ENCODE measurements at regions not wholly inside any gene's neighbourhood (a gene's known extent, or its start where the extent isn't known, plus 50 kb on each side); places are given as distances from the start of the nearest gene placed in this dataset.
"Not testable (repeated sequence)": the region's sequence is repeated elsewhere in the genome, so short reads cannot be mapped to it uniquely, and the experiment has no call there.

- no peak for DNase-seq (ENCODE audit: low read depth, low spot score)
- H3K27me3 ChIP-seq (ENCODE audit: insufficient read depth, insufficient read length) = no peaks in the 10 kb centered on the region
- no peak overlapping the region for H3K4me3 ChIP-seq (ENCODE audit: insufficient read length, low read depth)
- no peaks in the 10 kb centered on the region for H3K36me3 ChIP-seq (ENCODE audit: insufficient read depth, insufficient read length, low read length)
- H3K9ac ChIP-seq (ENCODE audit: insufficient read length, low read depth) = no peak overlapping the region
- H3K9me3 ChIP-seq (ENCODE audit: insufficient read depth, low read length) = peaks cover 10% of the 10 kb centered on the region; the same call in 1 of the 2 replicates
- H3K4me1 ChIP-seq (ENCODE audit: insufficient read depth, insufficient read length) = no peaks in the 10 kb centered on the region
- no peak for TF ChIP-seq YY1 (IDR thresholded peaks at IDR 0.05; ENCODE audit: insufficient read depth, insufficient read length)
- no peak for TF ChIP-seq ZNF274 (IDR thresholded peaks at IDR 0.05; ENCODE audit: low read depth, low read length)
- no peak for TF ChIP-seq SUZ12 (IDR thresholded peaks at IDR 0.05; ENCODE audit: extremely low read depth, insufficient read depth, insufficient read length)
Observed at GRCh38 chr16:5158494-5158893, 60.9 kb upstream of the EEF2KMT start.

GRCh38 chr16:5156486-5156885, 58.9 kb upstream of the EEF2KMT start:
- not testable (repeated sequence) for H3K4me3 ChIP-seq (ENCODE audit: insufficient read length, low read depth); DNase-seq (ENCODE audit: low read depth, low spot score); H3K9ac ChIP-seq (ENCODE audit: insufficient read length, low read depth)

GRCh38 chr16:5154006-5154405, 56.4 kb upstream of the EEF2KMT start:
- not testable (repeated sequence) for H3K4me1 ChIP-seq (ENCODE audit: insufficient read depth, insufficient read length); H3K9me3 ChIP-seq (ENCODE audit: insufficient read depth, low read length); H3K36me3 ChIP-seq (ENCODE audit: insufficient read depth, insufficient read length, low read length); H3K27me3 ChIP-seq (ENCODE audit: insufficient read depth, insufficient read length); DNase-seq (ENCODE audit: low read depth, low spot score); H3K9ac ChIP-seq (ENCODE audit: insufficient read length, low read depth); H3K4me3 ChIP-seq (ENCODE audit: insufficient read length, low read depth)

More at GRCh38 chr16:5156486-5156885, 58.9 kb upstream of the EEF2KMT start:
- H3K4me1 ChIP-seq (ENCODE audit: insufficient read depth, insufficient read length); H3K27me3 ChIP-seq (ENCODE audit: insufficient read depth, insufficient read length); H3K9me3 ChIP-seq (ENCODE audit: insufficient read depth, low read length); H3K36me3 ChIP-seq (ENCODE audit: insufficient read depth, insufficient read length, low read length): not testable (repeated sequence)

- H3K36me3 ChIP-seq (ENCODE audit: insufficient read depth, insufficient read length, low read length); H3K4me1 ChIP-seq (ENCODE audit: insufficient read depth, insufficient read length); H3K9ac ChIP-seq (ENCODE audit: insufficient read length, low read depth); H3K4me3 ChIP-seq (ENCODE audit: insufficient read length, low read depth); DNase-seq (ENCODE audit: low read depth, low spot score); H3K9me3 ChIP-seq (ENCODE audit: insufficient read depth, low read length); H3K27me3 ChIP-seq (ENCODE audit: insufficient read depth, insufficient read length): not testable (repeated sequence)
Observed at GRCh38 chr16:5151409-5151808, 53.8 kb upstream of the EEF2KMT start.
